HG03064 (cell line): ENCODE measurements at regions not wholly inside any gene's neighbourhood (a gene's known extent, or its start where the extent isn't known, plus 50 kb on each side); places are given as distances from the start of the nearest gene placed in this dataset.
"Not testable (repeated sequence)": the region's sequence is repeated elsewhere in the genome, so short reads cannot be mapped to it uniquely, and the experiment has no call there.

Source experiments
- ATAC-seq: cut with Tn5 transposase; IDR thresholded peaks from one replicate; pipeline ENCODE4 v1.9.1; 2021; ENCODE audit warnings: low read depth; ENCODE audit not compliant: unreplicated experiment

DNA sequence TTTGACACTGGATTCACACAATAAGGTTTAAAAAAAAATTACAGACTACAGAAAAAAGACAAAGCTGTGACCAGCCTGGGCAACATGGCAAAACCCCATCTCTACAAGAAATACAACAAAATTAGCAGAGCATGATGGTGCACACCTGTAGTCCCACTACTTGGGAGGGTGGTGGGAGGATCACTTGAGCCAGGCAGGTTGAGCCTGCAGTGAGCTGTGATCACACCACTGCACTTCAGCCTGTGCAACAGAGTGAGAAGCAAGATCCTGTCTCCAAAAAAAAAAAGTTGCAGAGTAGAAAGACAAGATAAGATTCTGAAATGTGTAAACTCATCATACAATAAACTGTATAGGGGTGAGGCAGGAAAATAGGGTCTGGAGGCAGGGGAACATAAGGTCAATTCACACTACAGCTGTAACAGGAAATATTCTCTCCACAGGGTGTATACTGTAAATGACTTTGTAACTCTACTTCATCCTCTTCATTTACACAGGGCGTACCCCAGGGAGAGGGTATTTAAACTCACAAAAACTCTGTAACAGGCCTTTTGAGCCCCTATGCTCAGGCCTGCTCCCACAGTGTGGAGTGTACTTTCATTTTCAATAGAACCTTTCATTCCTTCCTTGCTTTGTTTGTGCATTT, 112.6 kb upstream of the MAPK10 start:
- no peak for ATAC-seq

- not testable (repeated sequence) for ATAC-seq
These were observed 116.0 kb upstream of the PTPN13 start for GRCh38 chr4:86478151-86478550.

DNA sequence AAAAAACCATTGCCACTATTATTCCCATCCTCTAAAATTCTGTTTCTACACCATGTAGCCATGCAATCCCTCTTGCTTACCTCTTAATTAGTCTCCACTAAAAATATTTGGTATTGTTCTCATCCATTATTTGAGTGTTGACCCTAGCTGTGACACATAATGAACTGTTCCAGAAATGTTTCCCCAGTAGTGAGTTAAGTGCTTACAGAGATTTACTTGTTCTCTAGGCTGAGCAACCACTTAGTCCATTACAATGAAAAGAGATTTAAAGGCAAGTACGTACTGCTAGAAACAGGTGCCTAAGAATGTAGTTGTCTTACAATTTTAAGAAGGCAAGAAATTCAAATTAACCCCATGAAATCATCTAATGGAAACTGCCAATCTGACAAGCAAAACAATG, 112.7 kb upstream of the PTPN13 start:
- ATAC-seq: no peak

DNA sequence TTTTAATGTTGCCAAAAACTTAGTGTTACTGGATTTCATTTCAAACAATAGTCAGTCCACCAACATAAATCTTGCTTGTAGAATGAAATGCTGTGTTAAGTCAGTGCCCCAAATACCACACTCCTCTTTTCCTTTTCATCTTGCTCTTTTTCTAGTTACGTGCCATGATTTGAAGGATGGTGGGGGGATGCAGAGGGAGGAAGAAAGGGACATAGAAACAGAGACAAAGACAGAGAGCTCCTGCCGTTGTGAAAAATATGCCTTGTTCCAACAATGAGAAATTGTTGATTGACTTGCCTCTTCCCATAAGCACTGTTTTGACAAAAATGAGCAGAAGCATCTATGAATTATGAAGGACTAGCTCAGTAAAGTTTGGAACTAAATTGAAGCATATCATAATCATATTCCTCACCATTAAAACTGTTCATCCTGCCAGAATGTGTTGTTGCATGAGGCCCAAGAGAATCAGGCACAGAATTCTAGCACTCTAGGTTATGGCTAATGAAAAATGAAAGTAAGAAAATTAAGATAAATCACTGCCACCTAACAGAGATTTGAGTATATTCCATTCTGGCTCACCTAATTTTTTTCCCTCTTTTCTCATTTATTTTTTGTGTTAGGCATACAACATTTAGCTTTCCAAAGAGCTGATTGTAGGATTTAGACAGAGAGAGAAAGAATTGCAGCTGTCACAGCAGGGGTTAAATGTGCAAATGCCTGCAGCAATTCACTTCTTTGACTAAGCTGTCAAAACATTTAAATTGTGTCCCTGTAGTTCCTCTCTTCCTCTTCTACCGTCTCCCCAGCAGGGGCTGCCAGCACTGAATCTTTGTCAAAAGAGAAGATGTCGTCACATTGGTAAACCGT, 111.6 kb upstream of the PTPN13 start:
- ATAC-seq: no peak

DNA sequence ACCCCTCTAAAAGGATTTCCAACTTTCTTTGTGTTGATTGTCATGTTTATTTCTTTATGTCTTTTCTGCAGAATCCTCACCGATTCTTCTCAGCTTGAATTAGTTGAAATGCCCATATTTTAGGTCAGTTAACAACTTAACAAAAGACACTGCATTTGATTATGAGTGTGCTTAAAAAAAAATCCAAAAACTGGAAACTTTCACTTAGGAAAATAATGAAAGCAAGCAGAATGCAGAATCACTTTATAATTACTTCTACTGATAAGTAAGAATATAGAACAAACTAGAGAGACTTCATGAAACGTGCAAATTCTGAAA, 111.0 kb upstream of the PTPN13 start:
- ATAC-seq: no peak

DNA sequence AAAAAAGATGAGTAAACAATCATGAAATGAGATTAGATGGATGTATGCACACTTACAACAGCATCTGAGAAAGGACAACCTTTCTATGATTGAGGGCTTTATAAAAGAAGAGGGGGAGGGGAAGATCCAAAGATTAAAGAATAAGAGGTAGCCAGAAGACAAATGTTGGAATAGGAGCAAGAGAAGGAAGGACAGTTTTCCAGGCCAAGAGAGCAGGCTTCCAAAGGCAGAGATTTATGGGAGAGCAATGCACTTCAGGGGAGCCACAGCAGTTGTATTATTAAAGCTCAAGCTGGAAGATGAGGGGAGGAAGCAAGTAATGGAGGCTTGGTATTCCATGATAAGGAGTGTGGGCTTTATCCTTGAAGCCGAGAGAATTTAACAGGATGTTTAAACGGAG, 110.3 kb upstream of the PTPN13 start:
- no peak for ATAC-seq

DNA sequence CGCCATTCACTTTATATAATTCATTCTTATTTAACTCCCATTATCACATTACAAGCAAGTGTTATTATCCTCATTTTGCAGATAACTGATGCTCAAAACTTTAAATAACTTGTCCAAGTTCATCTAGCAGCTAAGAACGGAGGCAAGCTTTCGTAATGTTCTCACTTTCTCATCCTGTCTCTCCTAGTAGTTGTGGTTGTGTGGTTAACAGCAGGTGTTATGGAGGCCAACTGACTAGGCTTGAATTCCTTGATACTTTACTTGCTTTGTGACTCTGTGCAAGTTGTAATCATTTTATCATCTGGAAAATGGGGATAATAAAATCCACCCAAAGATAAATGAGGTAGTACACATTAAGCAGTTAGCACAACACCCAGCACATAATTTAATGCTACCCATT, 109.9 kb upstream of the PTPN13 start:
- ATAC-seq: no peak

GRCh38 chr4:86487738-86488348, 106.3 kb upstream of the PTPN13 start:
- ATAC-seq: no peak

DNA sequence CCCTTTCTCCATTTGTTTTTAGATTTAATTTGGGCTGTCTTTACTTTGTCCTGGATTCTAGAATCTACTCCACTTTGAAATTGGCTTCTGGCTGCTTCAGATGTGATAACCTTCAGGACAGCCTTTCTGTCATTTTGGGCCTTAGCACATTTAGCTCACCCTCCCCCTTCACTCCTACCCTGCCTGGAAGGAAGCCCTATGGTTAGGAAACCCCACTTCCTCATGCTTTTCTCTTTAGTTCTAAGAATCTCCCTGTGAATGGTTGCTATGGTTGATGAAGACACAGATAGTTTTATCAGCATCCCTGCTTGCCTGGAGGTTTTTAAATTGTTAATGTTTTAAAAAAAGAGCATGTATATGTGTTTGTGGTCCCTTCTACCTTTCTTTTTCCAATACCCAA, 100.7 kb upstream of the PTPN13 start:
- no peak for ATAC-seq

DNA sequence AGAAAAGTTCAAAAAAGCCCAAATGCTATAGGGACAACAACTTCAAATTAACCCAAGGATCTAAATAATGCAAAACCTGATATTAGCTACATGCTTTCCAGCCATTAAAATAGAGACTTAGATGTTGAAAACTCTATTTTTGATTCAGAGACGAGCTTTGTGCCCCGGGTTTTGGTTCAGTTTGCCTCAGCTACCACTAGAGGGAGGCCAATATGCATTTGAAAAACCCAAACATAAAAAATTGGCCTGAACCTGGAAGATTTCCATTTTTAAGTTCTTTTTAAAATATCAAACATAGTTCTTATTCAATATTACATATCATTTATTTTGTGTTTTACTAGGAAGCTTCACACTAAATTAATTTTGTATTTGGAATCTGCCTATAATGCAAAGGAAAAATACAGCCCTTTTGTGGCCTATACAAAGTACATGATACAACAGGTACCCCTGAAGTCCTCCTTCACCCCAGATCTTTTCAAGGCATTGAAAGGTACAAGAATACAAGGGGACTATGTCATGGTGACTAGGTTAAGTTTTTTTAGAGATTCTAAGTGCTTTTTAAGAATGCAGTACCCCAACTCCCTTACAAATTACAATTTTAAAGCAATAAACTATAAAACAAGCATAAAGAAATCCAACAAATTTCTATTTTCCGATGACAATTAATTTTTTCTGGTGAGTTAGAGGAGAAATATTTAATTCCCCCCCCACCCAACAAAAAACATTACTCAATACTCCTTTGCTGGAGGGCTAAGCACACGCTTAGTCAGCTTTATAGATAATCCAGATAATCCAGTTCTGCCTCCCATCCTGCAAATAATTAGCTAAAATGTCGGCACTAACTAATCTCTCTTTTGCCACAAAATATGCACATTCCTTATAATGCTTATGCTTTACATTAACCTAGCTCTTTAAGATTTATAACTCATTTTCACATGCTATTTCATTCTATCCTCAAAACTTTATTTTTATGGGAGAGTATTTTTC, 97.7 kb upstream of the PTPN13 start:
- no peak for ATAC-seq

DNA sequence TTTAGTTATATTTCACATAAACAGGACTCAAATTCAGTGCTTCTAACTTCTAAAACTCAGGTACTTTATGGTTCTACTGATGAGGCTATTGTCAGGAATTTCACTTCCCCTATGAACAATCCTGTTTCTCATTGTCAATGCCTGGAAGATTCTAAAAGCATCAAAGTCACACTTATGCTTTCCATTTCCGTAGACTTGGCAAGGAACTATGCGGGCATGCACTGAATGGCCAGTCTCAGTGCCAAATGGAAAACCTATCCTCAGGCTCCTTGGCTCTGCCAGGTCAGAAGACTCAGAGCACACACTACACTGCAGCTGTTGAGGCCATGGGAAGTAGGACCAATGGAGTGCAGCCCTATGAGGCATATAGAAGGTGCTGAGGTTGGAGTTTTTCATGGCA, 97.0 kb upstream of the PTPN13 start:
- ATAC-seq: no peak

DNA sequence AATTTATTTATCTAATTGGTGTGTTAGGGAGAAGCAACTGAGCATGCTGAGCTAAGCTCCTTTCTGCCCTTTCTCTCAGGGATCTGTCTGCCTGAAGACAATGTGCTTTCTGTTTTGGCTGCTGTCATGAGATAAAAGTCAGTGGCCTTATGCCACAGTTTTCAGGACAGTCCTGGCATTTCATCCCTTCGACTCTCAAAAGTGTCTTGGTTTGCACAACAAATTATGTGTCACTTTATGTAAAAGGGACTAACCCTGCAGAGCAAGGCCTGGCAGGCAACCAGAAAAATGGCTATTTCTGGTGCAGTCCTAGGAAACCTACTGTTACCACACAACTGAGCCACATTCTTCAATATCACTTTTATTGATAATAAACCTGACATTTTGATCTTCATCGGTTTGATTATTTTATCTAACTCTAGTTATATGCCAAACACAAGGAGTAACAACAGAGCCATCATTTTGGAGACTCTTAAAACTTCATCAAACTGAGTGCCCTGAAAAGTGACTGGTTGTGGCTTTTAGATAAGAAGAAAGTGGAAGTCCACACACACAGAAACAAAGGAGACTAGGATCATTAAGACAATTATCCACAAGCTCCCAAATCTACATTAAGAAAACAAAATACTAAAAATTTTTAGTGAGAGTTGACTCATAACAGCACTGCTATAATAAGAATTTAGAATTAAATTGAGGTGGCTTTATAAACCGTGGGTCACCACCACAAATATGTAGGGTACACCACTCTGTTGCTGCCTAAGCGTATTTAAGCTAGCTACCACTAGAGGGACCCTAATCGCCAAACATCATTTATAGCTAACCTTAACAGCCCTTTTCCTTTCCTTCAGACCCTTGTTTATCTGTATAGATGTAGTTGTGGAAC, 95.9 kb upstream of the PTPN13 start:
- ATAC-seq: peak; percentile 69

DNA sequence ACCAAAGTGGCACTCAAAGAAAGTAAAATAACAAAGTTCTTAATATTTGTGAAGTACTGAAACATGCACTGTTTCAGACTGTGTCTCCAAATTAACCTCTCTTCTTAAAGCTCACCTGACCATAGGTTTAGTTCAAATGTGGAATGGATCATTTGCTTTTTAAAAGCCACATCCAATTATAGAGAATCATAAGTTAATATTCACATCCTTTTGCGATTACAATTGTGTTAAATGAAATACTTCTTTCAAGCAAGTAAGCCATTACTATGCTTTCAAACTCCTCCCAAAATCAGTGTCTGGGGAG, 95.3 kb upstream of the PTPN13 start:
- ATAC-seq: no peak

DNA sequence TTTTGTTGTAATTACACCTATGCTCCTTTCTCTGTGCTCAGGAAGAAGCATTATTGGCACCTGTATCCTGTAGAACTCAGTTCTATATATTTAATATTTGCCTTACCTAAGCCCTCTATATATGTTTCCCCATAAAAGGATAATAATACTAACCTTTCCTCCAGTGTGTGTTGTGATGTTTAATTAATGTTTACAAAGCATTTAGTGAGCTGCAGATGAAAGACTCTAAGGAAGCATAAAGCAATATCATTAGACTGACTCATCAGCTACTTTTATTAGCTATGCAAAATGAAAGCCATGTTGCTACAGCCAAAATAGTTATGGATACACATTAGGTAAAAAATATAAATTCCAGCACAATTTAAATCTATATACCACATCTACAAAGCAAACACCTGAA, 93.6 kb upstream of the PTPN13 start:
- ATAC-seq: no peak

GRCh38 chr4:86502081-86502480, 92.0 kb upstream of the PTPN13 start:
- no peak for ATAC-seq

DNA sequence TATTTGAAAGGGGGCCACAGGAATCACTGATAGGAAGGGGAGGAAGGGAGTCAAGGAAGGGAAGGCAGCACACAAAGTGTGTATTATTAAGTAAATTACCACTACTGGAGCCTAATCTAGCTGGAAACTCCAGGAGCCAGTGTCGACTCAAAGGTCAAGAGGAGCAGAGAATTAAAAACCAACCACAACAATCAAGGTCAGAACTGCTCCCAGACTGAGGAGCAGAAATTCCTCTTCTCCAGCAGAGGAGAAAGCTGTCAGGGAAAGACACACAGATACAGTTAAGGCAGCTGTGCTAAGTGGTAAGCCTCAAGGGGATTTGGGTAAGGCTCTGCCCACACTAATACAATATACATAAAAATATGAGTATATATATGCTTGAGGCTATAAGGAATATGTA, 87.5 kb upstream of the PTPN13 start:
- no peak for ATAC-seq

GRCh38 chr4:86508436-86508835, 85.7 kb upstream of the PTPN13 start:
- ATAC-seq: no peak

GRCh38 chr4:86511590-86511989, 82.5 kb upstream of the PTPN13 start:
- ATAC-seq: no peak

GRCh38 chr4:86512631-86513030, 81.5 kb upstream of the PTPN13 start:
- ATAC-seq: no peak

DNA sequence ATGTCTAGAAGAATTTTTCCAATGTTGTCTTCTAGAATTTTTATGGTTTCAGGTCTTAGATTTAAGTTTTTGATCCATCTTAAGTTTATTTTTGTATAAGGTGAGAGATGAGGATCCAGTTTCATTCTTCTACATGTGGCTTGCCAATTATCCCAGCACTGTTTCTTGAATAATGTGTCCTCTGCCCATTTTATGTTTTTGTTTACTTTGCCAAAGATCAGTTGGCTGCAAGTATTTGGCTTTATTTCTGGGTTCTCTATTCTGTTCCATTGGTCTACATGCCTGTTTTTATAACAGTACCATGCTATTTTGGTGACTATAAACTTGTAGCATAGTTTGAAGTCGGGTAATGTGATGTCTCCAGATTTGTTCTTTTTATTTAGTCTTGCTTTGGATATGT, 78.2 kb upstream of the PTPN13 start:
- not testable (repeated sequence) for ATAC-seq
